ENCODE measurements at regions not wholly inside any gene's neighbourhood (a gene's known extent, or its start where the extent isn't known, plus 50 kb on each side); places are given as distances from the start of the nearest gene placed in this dataset.

DNA sequence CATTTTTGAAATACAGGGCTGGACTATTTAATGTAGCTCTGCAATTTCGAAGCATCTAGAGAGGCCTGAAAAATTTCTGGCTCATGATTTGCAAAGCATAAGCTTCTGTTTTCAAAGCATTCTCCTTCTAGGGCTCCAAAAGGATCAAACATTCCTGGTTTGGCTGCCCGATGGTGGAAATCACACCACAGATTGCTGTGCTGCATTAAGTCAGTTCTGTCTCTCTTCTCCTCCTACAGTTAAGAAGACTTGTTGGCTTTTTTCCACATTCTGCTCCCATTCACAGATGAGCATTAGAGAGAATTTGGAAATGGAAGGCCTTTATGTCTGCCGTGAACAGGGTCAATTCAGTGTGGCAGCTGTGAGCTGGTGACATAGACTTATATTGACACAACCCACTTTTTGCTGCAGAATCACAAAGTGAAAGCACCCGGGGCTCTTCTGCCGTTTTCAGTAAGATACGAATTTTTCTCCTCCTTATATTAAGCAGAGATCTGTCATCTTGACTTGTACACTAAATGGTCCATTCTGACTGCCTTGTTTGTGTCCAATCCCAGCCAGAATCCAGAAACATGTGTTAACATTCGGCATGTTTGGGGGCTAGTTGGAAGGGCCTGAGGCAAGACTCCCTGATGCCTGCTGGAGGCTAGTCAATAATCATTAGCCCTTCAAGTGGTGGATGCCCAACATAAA, 330.8 kb upstream of the DEFB112 start:
- TF ChIP-seq, protein P1, sequence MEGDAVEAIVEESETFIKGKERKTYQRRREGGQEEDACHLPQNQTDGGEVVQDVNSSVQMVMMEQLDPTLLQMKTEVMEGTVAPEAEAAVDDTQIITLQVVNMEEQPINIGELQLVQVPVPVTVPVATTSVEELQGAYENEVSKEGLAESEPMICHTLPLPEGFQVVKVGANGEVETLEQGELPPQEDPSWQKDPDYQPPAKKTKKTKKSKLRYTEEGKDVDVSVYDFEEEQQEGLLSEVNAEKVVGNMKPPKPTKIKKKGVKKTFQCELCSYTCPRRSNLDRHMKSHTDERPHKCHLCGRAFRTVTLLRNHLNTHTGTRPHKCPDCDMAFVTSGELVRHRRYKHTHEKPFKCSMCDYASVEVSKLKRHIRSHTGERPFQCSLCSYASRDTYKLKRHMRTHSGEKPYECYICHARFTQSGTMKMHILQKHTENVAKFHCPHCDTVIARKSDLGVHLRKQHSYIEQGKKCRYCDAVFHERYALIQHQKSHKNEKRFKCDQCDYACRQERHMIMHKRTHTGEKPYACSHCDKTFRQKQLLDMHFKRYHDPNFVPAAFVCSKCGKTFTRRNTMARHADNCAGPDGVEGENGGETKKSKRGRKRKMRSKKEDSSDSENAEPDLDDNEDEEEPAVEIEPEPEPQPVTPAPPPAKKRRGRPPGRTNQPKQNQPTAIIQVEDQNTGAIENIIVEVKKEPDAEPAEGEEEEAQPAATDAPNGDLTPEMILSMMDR (IDR thresholded peaks at IDR 0.05) = no peak
- no peak for TF ChIP-seq POLR2A (IDR thresholded peaks at IDR 0.05; ENCODE audit: low read depth)
- no peak for TF ChIP-seq POLR2AphosphoS5 (IDR thresholded peaks at IDR 0.05)
- no peak for TF ChIP-seq EP300 (IDR thresholded peaks at IDR 0.05)
